ENCODE measurements at regions not wholly inside any gene's neighbourhood (a gene's known extent, or its start where the extent isn't known, plus 50 kb on each side); places are given as distances from the start of the nearest gene placed in this dataset.

GRCh38 chr17:54482843-54483242, 417.8 kb upstream of the TOM1L1 start:
- no peak for TF ChIP-seq CTCF (IDR thresholded peaks at IDR 0.05 in 8 of 11, conservative IDR thresholded peaks at IDR 0.05 in 3 of 11)
- no peak for TF ChIP-seq POLR2A (IDR thresholded peaks at IDR 0.05)
- no peak for TF ChIP-seq POLR2AphosphoS5 (IDR thresholded peaks at IDR 0.05)
